ENCODE measurements at regions not wholly inside any gene's neighbourhood (a gene's known extent, or its start where the extent isn't known, plus 50 kb on each side); places are given as distances from the start of the nearest gene placed in this dataset.
"Not testable (repeated sequence)": the region's sequence is repeated elsewhere in the genome, so short reads cannot be mapped to it uniquely, and the experiment has no call there.

- not testable (repeated sequence) for TF ChIP-seq CTCF, POLR2AphosphoS5, POLR2A (IDR thresholded peaks at IDR 0.05)
These were observed 107.5 kb downstream of the FAM72B start for GRCh38 chr1:121076674-121077073.

Measured in sigmoid colon (tissue), 4 donors.